Left lung (tissue), 4 donors: ENCODE measurements at regions not wholly inside any gene's neighbourhood (a gene's known extent, or its start where the extent isn't known, plus 50 kb on each side); places are given as distances from the start of the nearest gene placed in this dataset.

ENCODE experiments used
- ATAC-seq: fragments of 200-7000 bp; cut with Tn5 transposase; one replicate; pipeline ENCODE4 v1.9.1; 2020; ENCODE audit warnings: moderate library complexity
- DNase-seq, 4 donors: peaks; one replicate each; pipeline ENCODE4 v3.0.0-alpha.2; 2013 to 2020
- H3K27ac ChIP-seq, 2 donors: fragments of 200-600 bp; sonication (generic) in 1 of 2; one replicate each; pipeline versions ENCODE4 v1.5.0 to v1.8.0; 2020 to 2021
- H3K27me3 ChIP-seq, 2 donors: fragments of 200-600 bp; sonication (generic) in 1 of 2; one replicate each; pipeline versions ENCODE4 v1.5.0 to v1.8.0; 2020 to 2021
- H3K36me3 ChIP-seq, 2 donors: fragments of 200-600 bp; sonication (generic) in 1 of 2; one replicate each; pipeline versions ENCODE4 v1.5.0 to v1.8.0; 2020 to 2021
- H3K4me1 ChIP-seq, 2 donors: fragments of 200-600 bp; one replicate each; pipeline ENCODE4 v1.8.0; 2021
- H3K4me3 ChIP-seq, 2 donors: fragments of 200-600 bp; sonication (generic) in 1 of 2; one replicate each; pipeline versions ENCODE4 v1.5.0 to v1.8.0; 2020 to 2021; ENCODE audit warnings: mild to moderate bottlenecking in 1 of 2
- H3K9me3 ChIP-seq, 2 donors: fragments of 200-600 bp; sonication (generic) in 1 of 2; one replicate each; pipeline versions ENCODE4 v1.5.0 to v1.8.0; 2020 to 2021
- CTCF ChIP-seq, 2 donors: fragments of 200-600 bp; sonication (generic) in 1 of 2; IDR thresholded peaks; one replicate each; pipeline versions ENCODE4 v1.5.0 to v1.8.0; 2021; ENCODE audit warnings: antibody characterized with exemption in 2 of 2
- intact Hi-C, 2 donors: fragments of 100-400 bp; cut with DNase I; formaldehyde crosslinking; loops; one replicate each; pipeline versions ENCODE4 v1.11.2 to v1.14.2; 2022
- donor health status: DM: no; HTN: yes; CAD: no.
- donor health status: DM: no; HTN: no; CAD: no.

- H3K9me3 ChIP-seq: no peaks in the 10 kb centered on the region
- H3K27ac ChIP-seq: no peak overlapping the region
- H3K36me3 ChIP-seq: no peaks in the 10 kb centered on the region
- DNase-seq (no peak), ATAC-seq (no peak)
- intact Hi-C loops: no loop called here
- no peak for TF ChIP-seq CTCF (IDR thresholded peaks at IDR 0.05)
- H3K4me3 ChIP-seq: no peak overlapping the region
- H3K27me3 ChIP-seq: no peaks in the 10 kb centered on the region
- H3K4me1 ChIP-seq: no peaks in the 10 kb centered on the region
Observed at GRCh38 chr4:184558996-184559395, 84.6 kb upstream of the IRF2 start.

GRCh38 chr4:184553891-184554290 is 79.5 kb upstream of the IRF2 start:
- Histone ChIP-seq H3K4me3 (no peak overlapping the region), H3K9me3 (no peaks in the 10 kb centered on the region), H3K27me3 (no peaks in the 10 kb centered on the region), H3K27ac (no peak overlapping the region), H3K4me1 (no peaks in the 10 kb centered on the region), H3K36me3 (no peaks in the 10 kb centered on the region)
- intact Hi-C loops: loop anchor here in 1 of 2 donors (5.0 kb wide), 1 partner anchor 287 kb away; no protein-coding TSS in a partner anchor
- ATAC-seq (no peak), DNase-seq (no peak)
- no peak for TF ChIP-seq CTCF (IDR thresholded peaks at IDR 0.05)

GRCh38 chr4:184550476-184550875 is 76.1 kb upstream of the IRF2 start:
- no peak for ATAC-seq
- peaks cover 0 to 4% of the 10 kb centered on the region in 2 donors for H3K4me1 ChIP-seq
- intact Hi-C loops: loop anchor here in 1 of 2 donors (5.0 kb wide), 1 partner anchor 283 kb away; no protein-coding TSS in a partner anchor
- H3K4me3 ChIP-seq: no peak overlapping the region
- no peak overlapping the region for H3K27ac ChIP-seq
- H3K9me3 ChIP-seq: no peaks in the 10 kb centered on the region
- H3K27me3 ChIP-seq: no peaks in the 10 kb centered on the region
- no peaks in the 10 kb centered on the region for H3K36me3 ChIP-seq
- no peak for DNase-seq
- no peak for TF ChIP-seq CTCF (IDR thresholded peaks at IDR 0.05)

GRCh38 chr4:184548648-184549341 is 74.4 kb upstream of the IRF2 start:
- no peak for ATAC-seq
- Histone ChIP-seq H3K4me1 (peaks cover 0 to 4% of the 10 kb centered on the region in 2 donors), H3K9me3 (no peaks in the 10 kb centered on the region), H3K4me3 (peak overlapping the region in 1 of 2 donors; percentile 3), H3K27me3 (no peaks in the 10 kb centered on the region), H3K36me3 (no peaks in the 10 kb centered on the region), H3K27ac (no peak overlapping the region)
- DNase-seq: no peak
- no peak for TF ChIP-seq CTCF (IDR thresholded peaks at IDR 0.05)
- intact Hi-C loops: no loop called here

GRCh38 chr4:184548316-184548647 is 73.9 kb upstream of the IRF2 start:
- Histone ChIP-seq H3K27ac (no peak overlapping the region), H3K27me3 (no peaks in the 10 kb centered on the region), H3K4me1 (peaks cover 0 to 4% of the 10 kb centered on the region in 2 donors), H3K4me3 (no peak overlapping the region), H3K36me3 (no peaks in the 10 kb centered on the region), H3K9me3 (no peaks in the 10 kb centered on the region)
- no peak for ATAC-seq
- no peak for DNase-seq
- TF ChIP-seq CTCF (IDR thresholded peaks at IDR 0.05): no peak
- intact Hi-C loops: no loop called here
